Heart right ventricle (tissue), 16 donors: ENCODE measurements at regions not wholly inside any gene's neighbourhood (a gene's known extent, or its start where the extent isn't known, plus 50 kb on each side); places are given as distances from the start of the nearest gene placed in this dataset.

ENCODE experiments used
- ATAC-seq, 8 donors: fragments of 200-7000 bp; cut with Tn5 transposase; one replicate each; pipeline ENCODE4 v1.9.1; 2020; ENCODE audit warnings: mild to moderate bottlenecking in 8 of 8, moderate library complexity in 8 of 8, moderate number of reproducible peaks in 1 of 8
- DNase-seq, 2 donors: peaks; one replicate each; pipeline ENCODE4 v3.0.0-alpha.2; 2020
- H3K27ac ChIP-seq, 10 donors: fragments of 200-600 bp; sonication (generic) in 2 of 10; one replicate each; pipeline versions ENCODE4 v1.5.0 to v1.8.0; 2020 to 2022; ENCODE audit warnings: mild to moderate bottlenecking in 3 of 10
- H3K27me3 ChIP-seq, 7 donors: fragments of 200-600 bp; one replicate each; pipeline ENCODE4 v1.8.0; 2021 to 2022; ENCODE audit warnings: mild to moderate bottlenecking in 2 of 7
- H3K36me3 ChIP-seq, 9 donors: fragments of 200-600 bp; sonication (generic) in 1 of 9; one replicate each; pipeline versions ENCODE4 v1.5.0 to v1.8.0; 2020 to 2022; ENCODE audit warnings: mild to moderate bottlenecking in 2 of 9
- H3K4me1 ChIP-seq, 9 donors: fragments of 200-600 bp; sonication (generic) in 1 of 9; one replicate each; pipeline versions ENCODE4 v1.5.0 to v1.8.0; 2020 to 2022; ENCODE audit warnings: mild to moderate bottlenecking in 4 of 9
- H3K4me3 ChIP-seq, 10 donors: fragments of 200-600 bp; sonication (generic) in 2 of 10; one replicate each; pipeline versions ENCODE4 v1.5.0 to v1.8.0; 2020 to 2022; ENCODE audit warnings: mild to moderate bottlenecking in 7 of 10, moderate library complexity in 2 of 10
- H3K9me3 ChIP-seq, 11 donors: fragments of 200-600 bp in 10 of 11; sonication (generic) in 2 of 11; one replicate each; pipeline versions ENCODE4 v1.5.0 to v1.8.0; 2013 to 2022; ENCODE audit warnings: mild to moderate bottlenecking in 2 of 11, control low read depth in 1 of 11, moderate library complexity in 1 of 11
- WGBS, 2 donors: extraction: QIAGEN DNeasy Blood & Tissue Kit; methylation state at CpG; one replicate each; pipeline ENCODE4 v1.1.7; 2013; ENCODE audit warnings: inconsistent platforms in 1 of 2; 5-methylcytosine and 5-hydroxymethylcytosine counted together
- intact Hi-C, 10 donors: fragments of 100-400 bp; cut with DNase I; formaldehyde crosslinking; loops; one replicate each; pipeline versions ENCODE4 v1.11.1 to v1.14.2; 2022
- TF ChIP-seq, protein P1 (sequence below), 9 donors: fragments of 200-600 bp; sonication (generic) in 2 of 9; IDR thresholded peaks; one replicate each; pipeline versions ENCODE4 v1.5.0 to v1.8.0; 2021 to 2022; ENCODE audit warnings: antibody characterized with exemption in 9 of 9, mild to moderate bottlenecking in 5 of 9, moderate library complexity in 1 of 9
- donor health status: Arrhythmogenic right ventricular cardiomyopathy.
- donor health status: ischemic (EF 13 %, LVEDD 7.1; RV severe dilation, severe dysfunction).
- donor health status: healthy with polysubstance abuse.
- donor health status: DM: no; HTN: yes; CAD: no.
- donor health status: DM: no; HTN: no; CAD: no.
- donor health status: ischemic (EF 25% LVEDD 6.9; RV normal size, moderate dysfunction).
- donor health status: ischemic (EF 25% LVEDD 5.7; RV mildly dilated, moderate dysfunction).
- donor health status: healthy.
- donor health status: DM: yes; HTN: yes; CAD: no.
- donor health status: Ischemic cardiomyopathy.
- donor health status: ischemic (EF 35%, LVEDD 5.7; RV mildly dilated, moderate dysfunction).
- donor health status: nonischemic (EF 11% LVEDD 7.7; RV severe dilation, severe dysfunction).
- donor health status: DM: yes; HTN: yes; CAD: no.
- donor health status: PGD.
- donor health status: ischemic (EF 29% LVEDD 5.4; RV normal size, mild dysfunction).
- donor health status: nonischemic (EF 23%, LVEDD 6.1; RV moderate dilation, normal function).

DNA sequence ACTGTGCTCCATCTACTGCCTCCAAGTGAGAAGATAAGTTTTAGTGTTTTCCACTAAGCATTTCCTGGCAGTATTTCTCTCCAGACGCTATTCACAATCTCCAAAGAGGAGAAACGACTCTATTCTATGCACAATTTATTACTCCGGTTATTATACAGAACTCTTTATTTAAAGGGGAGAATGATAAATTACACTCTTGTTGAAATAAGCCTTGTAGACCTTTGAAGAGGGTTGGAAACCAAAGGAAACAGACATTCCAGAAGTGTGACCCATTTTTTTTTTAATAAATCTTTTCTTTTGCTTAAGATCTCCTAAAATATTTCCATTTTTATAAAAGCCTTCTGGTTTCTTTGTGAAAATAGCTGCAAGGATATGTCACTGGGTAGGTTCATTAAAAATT lies 76.1 kb upstream of the HDAC9 start:
- H3K4me3 ChIP-seq, result no peak overlapping the region
- TF ChIP-seq, protein P1, sequence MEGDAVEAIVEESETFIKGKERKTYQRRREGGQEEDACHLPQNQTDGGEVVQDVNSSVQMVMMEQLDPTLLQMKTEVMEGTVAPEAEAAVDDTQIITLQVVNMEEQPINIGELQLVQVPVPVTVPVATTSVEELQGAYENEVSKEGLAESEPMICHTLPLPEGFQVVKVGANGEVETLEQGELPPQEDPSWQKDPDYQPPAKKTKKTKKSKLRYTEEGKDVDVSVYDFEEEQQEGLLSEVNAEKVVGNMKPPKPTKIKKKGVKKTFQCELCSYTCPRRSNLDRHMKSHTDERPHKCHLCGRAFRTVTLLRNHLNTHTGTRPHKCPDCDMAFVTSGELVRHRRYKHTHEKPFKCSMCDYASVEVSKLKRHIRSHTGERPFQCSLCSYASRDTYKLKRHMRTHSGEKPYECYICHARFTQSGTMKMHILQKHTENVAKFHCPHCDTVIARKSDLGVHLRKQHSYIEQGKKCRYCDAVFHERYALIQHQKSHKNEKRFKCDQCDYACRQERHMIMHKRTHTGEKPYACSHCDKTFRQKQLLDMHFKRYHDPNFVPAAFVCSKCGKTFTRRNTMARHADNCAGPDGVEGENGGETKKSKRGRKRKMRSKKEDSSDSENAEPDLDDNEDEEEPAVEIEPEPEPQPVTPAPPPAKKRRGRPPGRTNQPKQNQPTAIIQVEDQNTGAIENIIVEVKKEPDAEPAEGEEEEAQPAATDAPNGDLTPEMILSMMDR (IDR thresholded peaks at IDR 0.05), result no peak
- no peak overlapping the region for H3K27ac ChIP-seq
- no peak for ATAC-seq
- no peaks in the 10 kb centered on the region for H3K27me3 ChIP-seq
- WGBS, 2 donors, result 63 to 72% methylated on average over 3 of the region's 3 CpGs
- no peaks in the 10 kb centered on the region for H3K36me3 ChIP-seq
- no peaks in the 10 kb centered on the region for H3K9me3 ChIP-seq
- H3K4me1 ChIP-seq, result peaks cover 0 to 17% (median 4%) of the 10 kb centered on the region in 9 donors
- DNase-seq, result no peak
- intact Hi-C loops, result no loop called here

DNA sequence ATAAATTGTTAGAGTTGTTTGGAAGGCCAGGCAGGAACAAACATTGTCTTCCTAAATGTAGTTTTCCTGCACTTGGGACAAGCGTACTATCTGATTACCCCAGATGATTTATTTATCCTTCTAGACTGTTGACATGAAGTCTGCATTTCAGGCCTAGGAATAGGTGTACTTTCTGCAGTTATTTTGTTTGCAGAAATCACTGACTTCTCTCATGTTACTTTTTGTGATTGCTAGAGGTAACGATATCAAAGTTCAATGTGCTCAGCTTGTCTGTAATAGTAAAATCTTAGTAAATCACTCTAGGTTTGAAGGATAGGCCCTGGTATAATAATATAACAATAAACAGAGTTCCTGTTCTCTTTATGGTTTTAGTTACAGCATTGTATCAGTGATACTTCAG lies 75.4 kb upstream of the HDAC9 start:
- Histone ChIP-seq H3K4me3 (no peak overlapping the region), H3K27me3 (no peaks in the 10 kb centered on the region), H3K4me1 (peaks cover 0 to 17% (median 4%) of the 10 kb centered on the region in 9 donors), H3K27ac (no peak overlapping the region), H3K9me3 (no peaks in the 10 kb centered on the region), H3K36me3 (no peaks in the 10 kb centered on the region)
- WGBS, 2 donors, result 92 to 93% methylated on average over 2 of the region's 2 CpGs
- TF ChIP-seq, protein P1 (IDR thresholded peaks at IDR 0.05), result no peak
- ATAC-seq (no peak), DNase-seq (no peak)
- intact Hi-C loops, result no loop called here

DNA sequence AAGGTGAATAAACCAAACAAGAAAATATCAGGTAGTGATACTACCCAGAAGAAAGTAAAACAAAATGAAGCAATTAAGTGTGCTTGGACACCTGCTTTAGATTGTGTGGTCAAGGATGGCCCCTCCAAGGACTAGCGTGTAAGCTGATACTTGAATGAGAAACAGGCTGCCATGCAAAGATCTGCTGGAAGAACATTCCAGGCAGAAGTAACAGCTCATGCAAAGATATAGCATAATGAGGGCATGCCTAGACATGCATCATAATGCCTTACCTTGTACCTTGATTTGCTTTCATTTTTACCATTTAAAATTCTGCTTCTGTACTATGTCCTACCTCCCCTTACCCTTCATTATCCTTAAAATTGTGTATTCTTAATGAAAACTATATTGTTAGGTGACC lies 74.8 kb upstream of the HDAC9 start:
- Histone ChIP-seq H3K4me1 (peaks cover 0 to 17% (median 4%) of the 10 kb centered on the region in 9 donors), H3K27me3 (no peaks in the 10 kb centered on the region), H3K36me3 (no peaks in the 10 kb centered on the region), H3K9me3 (no peaks in the 10 kb centered on the region), H3K27ac (no peak overlapping the region), H3K4me3 (no peak overlapping the region)
- DNase-seq (no peak), ATAC-seq (no peak)
- intact Hi-C loops, result no loop called here
- WGBS, 2 donors, result 94 to 98% methylated on average over 1 of the region's 1 CpG
- TF ChIP-seq, protein P1 (IDR thresholded peaks at IDR 0.05), result no peak

DNA sequence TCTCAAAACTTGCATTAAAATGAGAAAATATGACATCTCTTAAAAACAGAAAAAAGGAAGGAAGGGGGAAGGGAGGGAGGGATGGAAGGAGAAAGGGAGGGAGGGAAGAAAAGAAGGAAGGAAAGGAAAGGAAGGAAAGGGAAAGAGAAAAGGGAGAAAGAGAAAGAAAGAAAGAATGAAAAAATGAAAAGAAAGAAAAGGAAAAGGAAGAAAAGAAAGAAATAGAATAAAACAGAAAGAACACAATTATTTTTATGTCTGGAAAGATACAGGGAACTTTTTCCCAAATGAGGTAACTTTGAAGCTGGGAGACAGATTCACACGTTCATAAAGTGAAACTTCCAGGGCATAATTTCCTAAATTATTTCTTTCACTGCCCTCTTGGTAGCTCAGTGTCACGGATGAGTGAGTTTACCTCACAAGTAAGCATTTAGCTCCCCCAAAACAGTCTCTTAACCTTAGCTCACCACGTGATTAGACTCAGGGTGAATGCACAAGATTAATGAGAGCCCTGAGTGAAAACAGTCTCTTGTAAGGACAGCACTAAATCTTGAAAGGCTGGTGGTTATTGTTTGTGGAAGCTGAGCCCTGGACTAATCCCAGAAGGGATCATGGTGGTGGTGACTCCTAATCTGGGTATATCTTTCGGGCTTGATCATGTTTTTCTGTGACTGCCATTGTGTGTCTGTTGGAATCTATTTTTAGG lies 74.1 kb upstream of the HDAC9 start:
- Histone ChIP-seq H3K27ac (no peak overlapping the region), H3K9me3 (no peaks in the 10 kb centered on the region), H3K4me1 (peaks cover 0 to 18% (median 4%) of the 10 kb centered on the region in 9 donors), H3K36me3 (no peaks in the 10 kb centered on the region), H3K4me3 (no peak overlapping the region), H3K27me3 (no peaks in the 10 kb centered on the region)
- DNase-seq (no peak), ATAC-seq (no peak)
- TF ChIP-seq, protein P1 (IDR thresholded peaks at IDR 0.05), result no peak
- intact Hi-C loops, result no loop called here
- 48 to 49% methylated on average over 4 of the region's 4 CpGs for WGBS, 2 donors
